Subcutaneous abdominal adipose tissue (tissue), 5 donors: ENCODE measurements at regions not wholly inside any gene's neighbourhood (a gene's known extent, or its start where the extent isn't known, plus 50 kb on each side); places are given as distances from the start of the nearest gene placed in this dataset.

Experiments
- H3K27ac ChIP-seq: one replicate; pipeline ENCODE4 v1.7.0; 2013; ENCODE audit warnings: low read depth, mild to moderate bottlenecking, inconsistent platforms, low read length, moderate library complexity
- H3K27me3 ChIP-seq, 5 donors: one replicate each; pipeline ENCODE4 v1.7.0; 2013; ENCODE audit warnings: low read length in 5 of 5, inconsistent platforms in 1 of 5; ENCODE audit not compliant: control insufficient read depth in 5 of 5, insufficient read depth in 4 of 5
- H3K36me3 ChIP-seq, 5 donors: one replicate each; pipeline ENCODE4 v1.7.0; 2013; ENCODE audit warnings: low read length in 5 of 5; ENCODE audit not compliant: control insufficient read depth in 5 of 5, insufficient read depth in 5 of 5
- H3K4me1 ChIP-seq, 5 donors: one replicate each; pipeline ENCODE4 v1.7.0; 2013; ENCODE audit warnings: low read length in 5 of 5, mild to moderate bottlenecking in 3 of 5, moderate library complexity in 1 of 5; ENCODE audit not compliant: control insufficient read depth in 5 of 5, insufficient read depth in 5 of 5
- H3K4me3 ChIP-seq, 5 donors: one replicate each; pipeline ENCODE4 v1.7.0; 2013; ENCODE audit warnings: low read length in 5 of 5, low read depth in 1 of 5
- H3K9ac ChIP-seq, 5 donors: one replicate each; pipeline ENCODE4 v1.7.0; 2013; ENCODE audit warnings: low read length in 5 of 5, mild to moderate bottlenecking in 4 of 5, moderate library complexity in 3 of 5
- H3K9me3 ChIP-seq, 5 donors: one replicate each; pipeline ENCODE4 v1.7.0; 2013; ENCODE audit warnings: low read length in 5 of 5; ENCODE audit not compliant: control insufficient read depth in 5 of 5
- donor health status: healthy.
- donor health status: healthy.
- donor health status: healthy.
- donor health status: healthy.
- donor health status: healthy.

DNA sequence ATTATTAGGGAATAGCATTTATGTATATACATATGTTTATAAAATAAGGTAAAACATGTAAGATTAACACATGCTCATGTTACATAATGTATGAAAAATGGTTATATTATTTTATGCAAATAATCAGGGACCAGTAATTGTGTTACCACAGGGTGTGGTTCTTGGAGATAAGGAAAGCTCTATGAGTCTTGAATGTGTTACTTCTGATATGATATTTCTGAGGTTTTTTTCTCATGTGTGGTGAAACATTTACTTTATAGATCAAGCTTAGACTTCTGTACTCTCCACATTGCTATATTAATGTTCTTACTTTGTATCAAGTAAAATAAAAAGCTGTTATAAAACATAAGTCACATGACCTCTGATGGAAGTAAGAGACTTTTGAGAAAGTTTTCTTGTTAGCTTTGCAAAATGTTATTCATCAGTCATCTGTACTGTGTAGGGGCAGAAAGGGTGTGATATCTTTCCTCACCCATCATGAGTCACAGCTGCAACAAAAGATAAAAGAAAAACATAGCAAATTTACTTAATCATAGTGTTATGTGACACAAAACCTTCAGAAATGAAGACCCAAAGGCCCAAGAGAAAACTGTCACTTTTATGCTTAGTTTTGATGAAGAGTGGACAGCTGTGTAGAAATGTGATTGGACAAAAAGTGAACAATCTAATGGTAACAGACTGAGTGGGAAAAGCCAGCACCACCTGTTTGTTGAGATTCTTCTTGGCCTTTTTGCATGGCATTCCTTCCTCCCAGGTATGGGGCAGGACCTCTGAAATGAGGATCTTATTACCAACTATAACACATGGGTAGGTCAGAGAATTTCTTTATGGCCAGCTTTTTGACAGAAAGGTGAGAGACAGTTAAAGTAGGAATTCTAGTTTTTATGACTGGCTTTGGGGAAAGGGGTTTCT, 632.3 kb downstream of the PDHA2 start:
- Histone ChIP-seq H3K4me3 (no peak overlapping the region), H3K36me3 (no peaks in the 10 kb centered on the region), H3K9ac (no peak overlapping the region), H3K27ac (no peak overlapping the region), H3K27me3 (no peaks in the 10 kb centered on the region), H3K4me1 (no peaks in the 10 kb centered on the region), H3K9me3 (peaks cover 0 to 4% (median 0%) of the 10 kb centered on the region in 5 donors)

DNA sequence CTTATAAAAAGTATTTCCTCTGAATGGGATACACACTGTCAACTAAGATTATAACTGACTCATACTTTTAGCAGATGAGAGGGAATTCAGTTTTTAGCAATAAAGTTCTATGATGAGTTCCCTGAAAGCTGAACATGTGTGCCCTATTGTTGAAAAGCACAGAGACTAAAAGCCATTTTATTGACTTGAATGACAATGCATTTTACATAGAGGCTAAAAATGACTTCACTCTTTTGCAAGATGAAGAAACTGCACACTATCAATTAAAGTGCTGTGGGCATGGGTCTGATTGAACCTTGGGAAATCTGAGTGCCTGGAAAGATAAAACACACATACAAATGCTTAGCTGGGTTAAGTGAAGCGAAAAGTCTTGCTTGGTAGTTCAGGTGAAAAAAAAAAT, 633.4 kb downstream of the PDHA2 start:
- Histone ChIP-seq H3K4me3 (no peak overlapping the region), H3K36me3 (no peaks in the 10 kb centered on the region), H3K4me1 (no peaks in the 10 kb centered on the region), H3K9ac (no peak overlapping the region), H3K9me3 (peaks cover 0 to 3% (median 0%) of the 10 kb centered on the region in 5 donors), H3K27me3 (no peaks in the 10 kb centered on the region), H3K27ac (no peak overlapping the region)

DNA sequence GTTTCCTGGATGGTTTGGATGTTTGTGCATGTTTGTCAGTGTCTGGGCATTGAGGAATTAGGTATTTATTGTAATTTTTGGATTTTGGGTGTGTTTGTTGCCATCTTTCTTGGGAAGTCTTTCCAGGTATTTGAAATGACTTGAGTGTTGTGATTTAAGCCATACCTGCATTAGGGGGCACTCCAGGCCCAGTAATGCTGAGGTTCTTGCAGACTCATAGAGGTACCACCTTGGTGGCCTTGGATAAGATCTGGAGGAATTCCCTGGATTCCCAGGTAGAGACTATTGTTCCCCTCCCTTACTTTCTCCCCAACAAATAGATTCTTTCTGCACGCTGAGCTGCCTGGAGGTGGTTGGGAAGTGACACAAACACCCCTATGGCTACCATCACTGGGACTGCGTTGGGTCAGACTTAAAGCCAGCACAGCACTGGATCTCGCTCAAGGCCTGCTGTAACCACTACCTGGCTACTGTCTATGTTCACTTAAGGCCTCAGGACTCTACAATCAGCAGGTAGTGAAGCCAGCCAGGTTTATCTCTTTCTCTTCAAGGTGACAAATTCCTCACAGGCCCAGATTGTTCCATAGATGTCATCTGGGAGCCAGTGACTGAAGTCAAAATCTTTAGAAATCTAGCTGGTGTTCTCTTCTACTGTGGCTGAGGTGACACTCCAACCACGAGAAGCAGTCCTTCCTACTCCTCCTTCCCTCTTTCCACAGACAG, 643.6 kb downstream of the PDHA2 start:
- H3K9ac ChIP-seq = no peak overlapping the region
- peaks cover 0 to 17% (median 6%) of the 10 kb centered on the region in 5 donors for H3K9me3 ChIP-seq
- no peaks in the 10 kb centered on the region for H3K4me1 ChIP-seq
- no peaks in the 10 kb centered on the region for H3K27me3 ChIP-seq
- no peak overlapping the region for H3K27ac ChIP-seq
- H3K4me3 ChIP-seq = no peak overlapping the region
- no peaks in the 10 kb centered on the region for H3K36me3 ChIP-seq

DNA sequence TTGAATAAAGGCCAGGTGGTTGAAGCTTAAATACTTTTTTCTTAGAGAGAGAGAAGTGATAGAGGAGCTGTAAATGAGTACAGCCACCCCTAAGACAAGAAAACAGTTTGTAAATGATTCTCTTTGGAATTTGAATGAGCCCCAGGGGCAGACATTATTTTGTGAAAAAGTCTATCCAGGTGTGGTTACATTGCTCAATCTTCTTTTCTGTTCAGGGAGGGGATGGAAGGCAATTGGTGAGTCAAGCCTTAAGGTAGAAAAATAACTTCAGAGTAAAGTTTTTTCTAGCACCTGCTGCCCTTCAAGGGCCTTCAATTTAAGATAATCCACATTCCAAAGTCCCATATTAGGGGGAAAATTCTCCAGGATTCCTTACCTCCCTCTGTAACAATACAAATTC, 646.7 kb downstream of the PDHA2 start:
- H3K27me3 ChIP-seq = no peaks in the 10 kb centered on the region
- H3K27ac ChIP-seq = no peak overlapping the region
- H3K4me1 ChIP-seq = no peaks in the 10 kb centered on the region
- H3K9me3 ChIP-seq = peaks cover 0 to 17% (median 6%) of the 10 kb centered on the region in 5 donors
- H3K4me3 ChIP-seq = no peak overlapping the region
- no peak overlapping the region for H3K9ac ChIP-seq
- H3K36me3 ChIP-seq = no peaks in the 10 kb centered on the region

DNA sequence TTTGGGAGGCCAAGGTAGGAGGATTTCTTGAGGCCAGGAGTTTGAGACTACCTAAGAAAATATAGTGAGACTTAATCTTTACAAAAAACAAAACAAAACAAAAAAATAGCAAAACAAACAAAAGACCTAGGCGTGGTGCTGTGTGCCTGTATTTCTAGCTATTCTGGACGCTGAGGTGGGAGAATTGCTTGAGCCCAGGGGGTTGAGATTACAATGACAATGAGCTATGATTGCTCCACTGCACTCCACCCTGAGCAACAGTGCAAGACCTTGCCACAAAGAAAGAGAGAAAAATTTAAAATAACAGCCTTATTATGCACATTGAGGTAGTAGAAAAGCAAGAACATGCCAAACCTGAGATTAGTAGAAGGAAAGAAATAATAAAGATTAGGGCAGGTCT, 657.7 kb downstream of the PDHA2 start:
- Histone ChIP-seq H3K4me3 (no peak overlapping the region), H3K4me1 (no peaks in the 10 kb centered on the region), H3K27ac (no peak overlapping the region), H3K9ac (no peak overlapping the region), H3K27me3 (no peaks in the 10 kb centered on the region), H3K9me3 (peaks cover 2 to 13% (median 7%) of the 10 kb centered on the region in 5 donors), H3K36me3 (no peaks in the 10 kb centered on the region)

DNA sequence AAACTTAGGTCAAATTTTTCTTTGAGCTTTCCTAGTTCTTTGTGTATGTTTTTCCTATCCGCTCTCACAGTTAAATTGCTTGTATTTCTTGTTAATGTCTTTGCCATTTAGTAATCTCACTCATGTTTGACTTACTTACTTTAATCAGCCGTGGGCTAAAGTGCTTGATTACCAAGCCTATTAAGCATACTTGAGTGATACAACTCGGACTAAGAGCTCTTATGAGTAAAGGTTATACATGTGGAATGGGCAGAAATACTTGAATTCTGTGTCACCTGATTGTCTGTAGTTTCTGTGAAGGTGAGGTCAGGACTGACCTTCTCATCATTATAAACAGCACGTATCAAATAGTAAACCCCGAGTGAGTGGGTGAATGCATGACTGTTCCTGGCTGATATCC, 664.5 kb downstream of the PDHA2 start:
- no peak overlapping the region for H3K9ac ChIP-seq
- H3K27ac ChIP-seq = no peak overlapping the region
- H3K36me3 ChIP-seq = no peaks in the 10 kb centered on the region
- H3K27me3 ChIP-seq = no peaks in the 10 kb centered on the region
- no peaks in the 10 kb centered on the region for H3K9me3 ChIP-seq
- no peaks in the 10 kb centered on the region for H3K4me1 ChIP-seq
- H3K4me3 ChIP-seq = no peak overlapping the region

DNA sequence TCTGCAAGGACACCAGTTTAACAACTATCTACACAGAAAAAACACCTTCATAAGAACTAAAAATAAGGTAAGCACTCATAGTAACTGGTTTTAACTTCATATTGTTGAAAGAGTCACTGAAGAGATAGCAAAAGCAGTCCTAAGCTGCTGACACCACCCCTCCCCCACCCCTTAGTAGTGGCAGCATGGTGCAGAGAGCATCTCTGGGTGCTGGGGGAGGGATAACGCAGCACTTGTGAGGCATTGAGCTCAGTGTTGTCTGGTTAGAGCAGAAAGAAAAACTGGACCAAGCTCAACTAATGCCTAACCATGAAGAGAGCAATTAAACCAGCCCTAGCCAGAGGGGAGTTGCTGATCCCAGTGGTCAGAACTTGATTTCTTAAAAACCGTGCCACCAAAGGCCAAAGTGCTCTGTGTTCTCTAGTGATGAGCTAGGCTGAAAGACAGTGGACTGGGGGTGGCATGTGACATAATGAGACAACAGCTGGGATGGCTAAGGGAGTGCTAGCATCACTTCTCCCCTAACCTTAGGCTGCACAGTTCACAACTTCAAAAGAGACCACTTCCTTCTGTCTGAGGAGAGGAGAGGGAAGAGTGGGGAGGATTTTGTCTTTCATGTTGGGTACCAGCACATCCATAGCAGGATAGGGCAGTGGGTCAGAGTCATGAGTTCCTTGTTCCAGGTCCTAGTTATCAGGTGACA, 669.3 kb downstream of the PDHA2 start:
- H3K4me1 ChIP-seq = no peaks in the 10 kb centered on the region
- peaks cover 0 to 17% (median 7%) of the 10 kb centered on the region in 5 donors for H3K9me3 ChIP-seq
- no peaks in the 10 kb centered on the region for H3K36me3 ChIP-seq
- H3K27ac ChIP-seq = no peak overlapping the region
- H3K27me3 ChIP-seq = peaks cover 0 to 2% (median 0%) of the 10 kb centered on the region in 5 donors
- H3K9ac ChIP-seq = no peak overlapping the region
- no peak overlapping the region for H3K4me3 ChIP-seq

DNA sequence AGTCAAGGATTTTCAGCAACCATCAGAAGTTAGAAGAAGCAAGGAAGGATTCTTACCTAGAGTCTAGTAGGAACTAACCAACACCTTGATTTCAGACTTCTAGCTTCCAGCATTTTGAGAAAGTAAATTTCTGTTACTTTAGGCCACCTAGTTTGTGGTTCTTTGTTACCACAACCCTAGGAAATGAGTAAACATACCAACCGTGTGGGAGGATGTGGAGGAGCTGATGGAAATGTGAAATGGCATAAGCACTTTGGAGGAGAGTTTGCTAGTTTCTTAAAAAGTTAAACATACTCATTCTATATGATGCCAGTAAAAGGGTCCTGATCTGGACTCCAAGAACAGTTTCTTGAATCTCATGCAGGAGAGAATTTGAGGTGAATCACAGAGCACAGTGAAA, 679.4 kb downstream of the PDHA2 start:
- no peaks in the 10 kb centered on the region for H3K36me3 ChIP-seq
- H3K9ac ChIP-seq = no peak overlapping the region
- H3K27me3 ChIP-seq = no peaks in the 10 kb centered on the region
- no peaks in the 10 kb centered on the region for H3K4me1 ChIP-seq
- no peak overlapping the region for H3K4me3 ChIP-seq
- H3K9me3 ChIP-seq = no peaks in the 10 kb centered on the region
- no peak overlapping the region for H3K27ac ChIP-seq

DNA sequence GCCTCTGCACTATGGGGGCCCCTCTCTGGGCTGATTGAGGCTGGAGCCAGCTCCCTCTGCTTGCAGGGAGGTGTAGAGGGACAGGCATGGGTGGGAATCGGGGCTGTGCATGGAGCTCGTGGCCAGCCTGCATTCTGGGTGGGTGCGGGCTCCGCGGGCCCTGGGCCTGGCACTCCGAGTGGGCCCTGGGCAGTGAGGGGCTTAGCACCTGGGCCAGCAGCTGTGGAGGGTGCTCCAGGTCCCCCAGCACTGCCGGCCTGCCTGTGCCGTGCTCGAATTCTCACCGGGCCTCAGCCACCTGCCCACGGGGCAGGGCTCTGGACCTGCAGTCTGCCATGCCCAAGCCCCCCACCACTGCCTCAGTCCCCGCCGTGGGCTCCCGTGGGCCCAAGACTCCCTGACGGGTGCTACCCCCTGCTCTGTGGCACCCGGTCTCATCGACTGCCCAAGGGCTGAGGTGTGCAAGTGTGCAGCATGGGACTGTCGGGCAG, 681.2 kb downstream of the PDHA2 start:
- H3K9me3 ChIP-seq = no peaks in the 10 kb centered on the region
- no peak overlapping the region for H3K4me3 ChIP-seq
- H3K4me1 ChIP-seq = no peaks in the 10 kb centered on the region
- H3K36me3 ChIP-seq = no peaks in the 10 kb centered on the region
- H3K9ac ChIP-seq = no peak overlapping the region
- no peaks in the 10 kb centered on the region for H3K27me3 ChIP-seq
- no peak overlapping the region for H3K27ac ChIP-seq

DNA sequence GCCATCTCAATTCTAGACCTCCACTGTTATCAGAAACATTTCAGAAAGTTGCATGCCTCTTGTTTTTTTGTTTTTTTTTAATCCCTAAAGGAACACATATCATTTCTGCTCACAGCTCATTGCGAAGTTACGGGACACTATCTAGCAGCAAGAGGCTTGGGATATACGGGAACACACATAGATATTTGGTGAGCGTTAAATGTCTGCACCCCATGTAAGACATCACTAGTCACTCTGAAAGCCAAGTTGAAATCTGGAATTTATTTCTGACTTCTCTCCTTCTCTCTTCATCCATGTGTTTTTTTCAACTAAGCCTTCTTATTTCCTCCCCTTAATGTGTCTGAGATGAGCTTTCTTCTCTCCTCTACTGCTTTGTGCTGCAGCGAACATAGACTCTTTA, 683.7 kb downstream of the PDHA2 start:
- Histone ChIP-seq H3K4me3 (no peak overlapping the region), H3K27me3 (no peaks in the 10 kb centered on the region), H3K27ac (no peak overlapping the region), H3K4me1 (no peaks in the 10 kb centered on the region), H3K9ac (no peak overlapping the region), H3K36me3 (no peaks in the 10 kb centered on the region), H3K9me3 (no peaks in the 10 kb centered on the region)
